HCT116 (cell line): ENCODE measurements at regions not wholly inside any gene's neighbourhood (a gene's known extent, or its start where the extent isn't known, plus 50 kb on each side); places are given as distances from the start of the nearest gene placed in this dataset.

ENCODE experiments used
- ATAC-seq: fragments of 200-7000 bp; cut with Tn5 transposase; 2 replicates; pipeline ENCODE4 v1.9.1; 2020; ENCODE audit warnings: mild to moderate bottlenecking, moderate library complexity
- BruUV-seq: library from RNA; stranded (reverse); fragments of 400-500 nt; replicated peaks from 2 replicates; lab custom pipeline; 2021; lab: Mats Ljungman, UMichigan
- CTCF ChIA-PET: fragments of 300-600 bp; sonication (Branson Sonifier 250); formaldehyde crosslinking; loops from one replicate; lab custom pipeline; 2021; ENCODE audit warnings: antibody characterized with exemption; lab: Charles Lee
- POLR2A ChIA-PET: fragments of 300-600, 350-600 bp; sonication (Branson Sonifier 250); formaldehyde crosslinking; loops from one replicate; lab custom pipeline; 2021; ENCODE audit warnings: antibody characterized with exemption; lab: Charles Lee
- RAD21 ChIA-PET, 2 experiments: fragments of 300-600 bp; sonication (Branson Sonifier 250); formaldehyde crosslinking; loops; one replicate each; lab custom pipeline; 2023; ENCODE audit warnings: low total read pairs in 2 of 2; ENCODE audit not compliant: uncharacterized antibody in 2 of 2, unreplicated experiment in 2 of 2, low non-redundant PET in 1 of 2; lab: Charles Lee
- DNase-seq: peaks from one replicate; pipeline ENCODE4 v3.0.0-alpha.2; 2010; ENCODE audit warnings: low read depth, low spot score
- H2AFZ ChIP-seq: fragments of 200-600 bp; shearing (Covaris generic), sonication (generic); 2 replicates; pipeline ENCODE4 v1.6.1; 2017; ENCODE audit warnings: low read depth, mixed run types, mixed read lengths, antibody characterized with exemption, low read length; ENCODE audit not compliant: poor library complexity, severe bottlenecking
- H3K27ac ChIP-seq: 2 replicates; pipeline ENCODE4 v1.5.1; 2012; ENCODE audit warnings: low read depth, low read length
- H3K27me3 ChIP-seq: fragments of 200-600 bp; sonication (generic); 2 replicates; pipeline ENCODE4 v1.6.1; 2016; ENCODE audit warnings: mixed run types, low read length, mixed read lengths; ENCODE audit not compliant: insufficient read depth
- H3K36me3 ChIP-seq, 2 experiments: fragments of 200-500 bp in 1 of 2; fragments of 200-600 bp in 1 of 2; sonication (Bioruptor generic) in 1 of 2; sonication (generic) in 1 of 2; 2 replicates each; pipeline versions ENCODE4 v1.5.1 to v1.6.1; 2014 to 2016; ENCODE audit warnings: low read length in 2 of 2, inconsistent platforms in 1 of 2, mixed read lengths in 1 of 2, mixed run types in 1 of 2; ENCODE audit not compliant: insufficient read depth in 2 of 2, control insufficient read depth in 1 of 2
- H3K4me1 ChIP-seq, 2 experiments: fragments of 200-600 bp in 1 of 2; sonication (generic) in 1 of 2; 2 replicates each; pipeline versions ENCODE4 v1.5.1 to v1.6.1; 2012 to 2017; ENCODE audit warnings: low read length in 2 of 2, inconsistent platforms in 1 of 2, mild to moderate bottlenecking in 1 of 2, mixed read lengths in 1 of 2, mixed run types in 1 of 2, moderate library complexity in 1 of 2; ENCODE audit not compliant: insufficient read depth in 2 of 2, control insufficient read depth in 1 of 2
- H3K4me2 ChIP-seq: fragments of 200-600 bp; sonication (generic); 2 replicates; pipeline ENCODE4 v1.6.1; 2017; ENCODE audit warnings: mixed run types, low read length, mixed read lengths
- H3K4me3 ChIP-seq, 2 experiments: fragments of 200-600 bp in 1 of 2; sonication (generic) in 1 of 2; replicated peaks in 1 of 2; 2 replicates each; pipeline ENCODE4 v1.5.1; 2011 to 2016; ENCODE audit warnings: low read length in 2 of 2, control low read depth in 1 of 2, low read depth in 1 of 2, mild to moderate bottlenecking in 1 of 2, mixed read lengths in 1 of 2, mixed run types in 1 of 2
- H3K79me2 ChIP-seq: fragments of 200-600 bp; sonication (generic); 2 replicates; pipeline ENCODE4 v1.6.1; 2017; ENCODE audit warnings: mild to moderate bottlenecking, mixed run types, low read length, moderate library complexity, mixed read lengths; ENCODE audit not compliant: insufficient read depth
- H3K9ac ChIP-seq: fragments of 200-600 bp; sonication (generic); 2 replicates; pipeline ENCODE4 v1.6.1; 2016; ENCODE audit warnings: low read length, mixed read lengths
- H3K9me2 ChIP-seq: fragments of 200-600 bp; sonication (generic), shearing (Covaris generic); 2 replicates; pipeline ENCODE4 v1.6.1; 2017; ENCODE audit warnings: mixed run types, mild to moderate bottlenecking, moderate library complexity; ENCODE audit not compliant: insufficient read depth
- H3K9me3 ChIP-seq, 2 experiments: fragments of 200-500 bp in 1 of 2; fragments of 200-600 bp in 1 of 2; sonication (Bioruptor generic) in 1 of 2; sonication (generic) in 1 of 2; 2 replicates each; pipeline ENCODE4 v1.6.1; 2014 to 2017; ENCODE audit warnings: low read length in 2 of 2, mixed read lengths in 2 of 2, inconsistent platforms in 1 of 2, low read depth in 1 of 2, mild to moderate bottlenecking in 1 of 2, mixed run types in 1 of 2, moderate library complexity in 1 of 2; ENCODE audit not compliant: control insufficient read depth in 1 of 2, insufficient read depth in 1 of 2
- H4K20me1 ChIP-seq: fragments of 200-600 bp; sonication (generic), shearing (Covaris generic); 2 replicates; pipeline ENCODE4 v1.6.1; 2017; ENCODE audit warnings: mixed run types, mild to moderate bottlenecking, moderate library complexity; ENCODE audit not compliant: insufficient read depth
- JUND ChIP-seq: IDR thresholded peaks from 2 replicates; pipeline ENCODE4 v1.6.1; 2012
- REST ChIP-seq: IDR thresholded peaks from 2 replicates; pipeline ENCODE4 v1.6.1; 2012; ENCODE audit warnings: low read depth
- TCF7L2 ChIP-seq: IDR thresholded peaks from 2 replicates; pipeline ENCODE4 v1.7.0; 2011; ENCODE audit warnings: borderline replicate concordance, inconsistent platforms; ENCODE audit not compliant: insufficient read depth, insufficient read length; ENCODE audit errors: extremely low read depth
- intact Hi-C: fragments of 100-400 bp; cut with micrococcal nuclease; formaldehyde crosslinking; loops from 2 replicates; pipeline ENCODE4 v1.10.0; 2022
- TF ChIP-seq, protein P1 (sequence below): IDR thresholded peaks from 2 replicates; pipeline ENCODE4 v1.6.1; 2011; ENCODE audit warnings: mild to moderate bottlenecking, low read length, moderate library complexity; ENCODE audit not compliant: insufficient replicate concordance; ENCODE audit errors: extremely low read depth
- TF ChIP-seq, protein P2 (sequence below): IDR thresholded peaks from 2 replicates; pipeline ENCODE4 v1.6.1; 2012

GRCh38 chrX:43316146-43316545, 340.0 kb upstream of the MAOA start:
- intact Hi-C loops = no loop called here
- H3K4me3 ChIP-seq = no peak overlapping the region
- no peak for ATAC-seq
- TF ChIP-seq JUND (no peak), REST (no peak), TCF7L2 (no peak)
- TF ChIP-seq, protein P1, sequence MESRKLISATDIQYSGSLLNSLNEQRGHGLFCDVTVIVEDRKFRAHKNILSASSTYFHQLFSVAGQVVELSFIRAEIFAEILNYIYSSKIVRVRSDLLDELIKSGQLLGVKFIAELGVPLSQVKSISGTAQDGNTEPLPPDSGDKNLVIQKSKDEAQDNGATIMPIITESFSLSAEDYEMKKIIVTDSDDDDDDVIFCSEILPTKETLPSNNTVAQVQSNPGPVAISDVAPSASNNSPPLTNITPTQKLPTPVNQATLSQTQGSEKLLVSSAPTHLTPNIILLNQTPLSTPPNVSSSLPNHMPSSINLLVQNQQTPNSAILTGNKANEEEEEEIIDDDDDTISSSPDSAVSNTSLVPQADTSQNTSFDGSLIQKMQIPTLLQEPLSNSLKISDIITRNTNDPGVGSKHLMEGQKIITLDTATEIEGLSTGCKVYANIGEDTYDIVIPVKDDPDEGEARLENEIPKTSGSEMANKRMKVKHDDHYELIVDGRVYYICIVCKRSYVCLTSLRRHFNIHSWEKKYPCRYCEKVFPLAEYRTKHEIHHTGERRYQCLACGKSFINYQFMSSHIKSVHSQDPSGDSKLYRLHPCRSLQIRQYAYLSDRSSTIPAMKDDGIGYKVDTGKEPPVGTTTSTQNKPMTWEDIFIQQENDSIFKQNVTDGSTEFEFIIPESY = no peak
- TF ChIP-seq, protein P2, sequence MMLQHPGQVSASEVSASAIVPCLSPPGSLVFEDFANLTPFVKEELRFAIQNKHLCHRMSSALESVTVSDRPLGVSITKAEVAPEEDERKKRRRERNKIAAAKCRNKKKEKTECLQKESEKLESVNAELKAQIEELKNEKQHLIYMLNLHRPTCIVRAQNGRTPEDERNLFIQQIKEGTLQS = no peak
- TF ChIP-seq, all 23 proteins: peak for 0
- H2AFZ ChIP-seq = no peak overlapping the region
- H3K4me1 ChIP-seq = no peaks in the 10 kb centered on the region
- H3K9me3 ChIP-seq = no peaks in the 10 kb centered on the region
- no peak for DNase-seq
- no peaks in the 10 kb centered on the region for H3K9me2 ChIP-seq
- POLR2A ChIA-PET = no interaction called here
- H3K9ac ChIP-seq = no peak overlapping the region
- BruUV-seq = no TSS peak
- H3K27ac ChIP-seq = no peak overlapping the region
- no peaks in the 10 kb centered on the region for H3K79me2 ChIP-seq
- no peaks in the 10 kb centered on the region for H3K27me3 ChIP-seq
- RAD21 ChIA-PET = no interaction called here
- H3K36me3 ChIP-seq = no peaks in the 10 kb centered on the region
- H4K20me1 ChIP-seq = no peaks in the 10 kb centered on the region
- H3K4me2 ChIP-seq = no peak overlapping the region
- CTCF ChIA-PET = no interaction called here
